GM18907 (cell line): ENCODE measurements at regions not wholly inside any gene's neighbourhood (a gene's known extent, or its start where the extent isn't known, plus 50 kb on each side); places are given as distances from the start of the nearest gene placed in this dataset.

Source experiments
- ATAC-seq: cut with Tn5 transposase; IDR thresholded peaks from one replicate; pipeline ENCODE4 v1.9.1; 2021; ENCODE audit warnings: mild to moderate bottlenecking, moderate library complexity; ENCODE audit not compliant: unreplicated experiment

GRCh38 chr4:23547601-23548000, 342.2 kb downstream of the PPARGC1A start:
- ATAC-seq = no peak

GRCh38 chr4:23547096-23547495, 342.8 kb downstream of the PPARGC1A start:
- no peak for ATAC-seq

- no peak for ATAC-seq
These were observed 349.8 kb downstream of the PPARGC1A start for GRCh38 chr4:23539969-23540569.

- no peak for ATAC-seq
These were observed 356.0 kb downstream of the PPARGC1A start for GRCh38 chr4:23533859-23534258.

GRCh38 chr4:23516716-23517115, 373.1 kb downstream of the PPARGC1A start:
- no peak for ATAC-seq

GRCh38 chr4:23504083-23504482, 385.8 kb downstream of the PPARGC1A start:
- ATAC-seq = no peak

- ATAC-seq = no peak
These were observed 388.9 kb downstream of the PPARGC1A start for GRCh38 chr4:23500894-23501449.

- ATAC-seq = no peak
These were observed 404.0 kb downstream of the PPARGC1A start for GRCh38 chr4:23485801-23486200.

GRCh38 chr4:23484689-23485088, 405.2 kb downstream of the PPARGC1A start:
- ATAC-seq = no peak

GRCh38 chr4:23483320-23483960, 406.4 kb downstream of the PPARGC1A start:
- no peak for ATAC-seq

- ATAC-seq = no peak
These were observed 408.3 kb downstream of the PPARGC1A start for GRCh38 chr4:23481566-23481965.

- no peak for ATAC-seq
These were observed 411.9 kb downstream of the PPARGC1A start for GRCh38 chr4:23477905-23478304.

GRCh38 chr4:23476515-23477090, 413.2 kb downstream of the PPARGC1A start:
- no peak for ATAC-seq

GRCh38 chr4:23463071-23463470, 426.8 kb downstream of the PPARGC1A start:
- no peak for ATAC-seq

GRCh38 chr4:23458054-23458453, 431.8 kb downstream of the PPARGC1A start:
- no peak for ATAC-seq

- ATAC-seq = no peak
These were observed 433.0 kb downstream of the PPARGC1A start for GRCh38 chr4:23456864-23457263.

- ATAC-seq = no peak
These were observed 434.2 kb downstream of the PPARGC1A start for GRCh38 chr4:23455456-23456158.

GRCh38 chr4:23441530-23442069, 448.2 kb downstream of the PPARGC1A start:
- no peak for ATAC-seq

GRCh38 chr4:23438764-23439163, 451.1 kb downstream of the PPARGC1A start:
- no peak for ATAC-seq

GRCh38 chr4:23429497-23429896, 460.4 kb downstream of the PPARGC1A start:
- ATAC-seq = no peak

GRCh38 chr4:23425570-23425969, 464.3 kb downstream of the PPARGC1A start:
- ATAC-seq = no peak
